K562 (cell line): ENCODE measurements at regions not wholly inside any gene's neighbourhood (a gene's known extent, or its start where the extent isn't known, plus 50 kb on each side); places are given as distances from the start of the nearest gene placed in this dataset.

Experiments used
- ATAC-seq: fragments of 200-7000 bp; cut with Tn5 transposase; 3 replicates; pipeline ENCODE4 v1.9.1; 2020; ENCODE audit warnings: moderate library complexity
- BruUV-seq: library from RNA; stranded (reverse); fragments of 400-500 nt; replicated peaks from 2 replicates; lab custom pipeline; 2021; lab: Mats Ljungman, UMichigan
- CTCF ChIA-PET: fragments of 300-600 bp; formaldehyde crosslinking; extraction: SDS; loops from one replicate; lab custom pipeline; 2021; ENCODE audit warnings: low intra/inter-chr PET ratio; lab: Yijun Ruan, JAX
- POLR2A ChIA-PET: fragments of 300-600, 350-650 bp; sonication (Branson Sonifier 250); formaldehyde crosslinking; extraction: SDS; loops from one replicate; lab custom pipeline; 2021; ENCODE audit warnings: antibody characterized with exemption, inconsistent platforms; lab: Yijun Ruan, JAX
- DNase-seq, 4 experiments: peaks; one replicate each; pipeline versions ENCODE4 v3.0.0 to v3.0.0-alpha.2; 2011 to 2018; ENCODE audit warnings: low spot score in 3 of 4, mixed read lengths in 3 of 4; ENCODE audit errors: extremely low read depth in 1 of 4
- FAIRE-seq: peaks from 2 replicates; lab custom pipeline; 2011; peaks lifted over from hg19 to GRCh38; lab: Jason Lieb, UNC
- H2AFZ ChIP-seq: 2 replicates; pipeline ENCODE4 v1.6.0; 2011; ENCODE audit warnings: low read depth, low read length, control low read depth, inconsistent platforms
- H3K27ac ChIP-seq: fragments of 200-600 bp; 3 replicates; pipeline ENCODE4 v1.8.0; 2011; ENCODE audit warnings: low read depth, mild to moderate bottlenecking, control low read depth, inconsistent platforms, low read length, moderate library complexity, mixed read lengths; ENCODE audit errors: extremely low read depth
- H3K27me3 ChIP-seq, 2 experiments: fragments of 300-600 bp in 1 of 2; 2 replicates in 1 of 2; 3 replicates in 1 of 2; pipeline versions ENCODE4 v1.6.0 to v1.8.0; 2011; ENCODE audit warnings: inconsistent platforms in 2 of 2, low read length in 2 of 2, mild to moderate bottlenecking in 1 of 2, mixed read lengths in 1 of 2, moderate library complexity in 1 of 2; ENCODE audit not compliant: control insufficient read depth in 2 of 2, insufficient read depth in 2 of 2
- H3K36me3 ChIP-seq: fragments of 300-600 bp; 3 replicates; pipeline ENCODE4 v1.8.0; 2011; ENCODE audit warnings: mild to moderate bottlenecking, low read length, inconsistent platforms; ENCODE audit not compliant: control insufficient read depth, insufficient read depth
- H3K4me1 ChIP-seq, 2 experiments: fragments of 200-600 bp in 1 of 2; replicated peaks in 1 of 2; 2 replicates in 1 of 2; 3 replicates in 1 of 2; pipeline versions ENCODE4 v1.5.1 to v1.8.0; 2011; ENCODE audit warnings: inconsistent platforms in 2 of 2, low read length in 2 of 2, mild to moderate bottlenecking in 1 of 2, mixed read lengths in 1 of 2, moderate library complexity in 1 of 2; ENCODE audit not compliant: control insufficient read depth in 2 of 2, insufficient read depth in 2 of 2
- H3K4me2 ChIP-seq: 2 replicates; pipeline ENCODE4 v1.6.1; 2011; ENCODE audit warnings: low read length, control low read depth, inconsistent platforms, mixed read lengths; ENCODE audit not compliant: insufficient read depth
- H3K4me3 ChIP-seq: fragments of 200-600 bp; sonication (generic), shearing (Covaris generic); 2 replicates; pipeline ENCODE4 v1.5.1; 2016; ENCODE audit warnings: control low read depth, inconsistent platforms
- H3K79me2 ChIP-seq: fragments of 200-600 bp; 3 replicates; pipeline ENCODE4 v1.8.0; 2011; ENCODE audit warnings: low read length, inconsistent platforms; ENCODE audit not compliant: control insufficient read depth, insufficient read depth
- H3K9ac ChIP-seq, 2 experiments: 2 replicates each; pipeline versions ENCODE4 v1.6.0 to v1.6.1; 2011; ENCODE audit warnings: low read depth in 2 of 2, low read length in 2 of 2, control low read depth in 1 of 2, inconsistent platforms in 1 of 2, mild to moderate bottlenecking in 1 of 2, mixed read lengths in 1 of 2; ENCODE audit not compliant: insufficient read depth in 1 of 2
- H3K9me1 ChIP-seq: one replicate; pipeline ENCODE4 v1.6.0; 2011; ENCODE audit warnings: inconsistent platforms, mild to moderate bottlenecking, low read length, moderate library complexity; ENCODE audit not compliant: control insufficient read depth, insufficient read depth
- H3K9me3 ChIP-seq: replicated peaks from 2 replicates; pipeline ENCODE4 v1.5.1; 2011; ENCODE audit warnings: low read depth, low read length, inconsistent platforms; ENCODE audit not compliant: control insufficient read depth, insufficient read depth
- H4K20me1 ChIP-seq: replicated peaks from 2 replicates; pipeline ENCODE4 v1.6.1; 2011; ENCODE audit warnings: low read length, inconsistent platforms, mixed read lengths; ENCODE audit not compliant: control insufficient read depth, insufficient read depth
- CTBP1 ChIP-seq: fragments of 450-650 bp; IDR thresholded peaks from 2 replicates; pipeline ENCODE4 v1.6.1; 2016; ENCODE audit warnings: borderline replicate concordance
- CTCFL ChIP-seq: IDR thresholded peaks from 2 replicates; pipeline ENCODE4 v1.6.1; 2011; ENCODE audit warnings: borderline replicate concordance, low read depth, mild to moderate bottlenecking, moderate library complexity, low read length; ENCODE audit not compliant: insufficient read depth, poor library complexity, severe bottlenecking
- FOXM1 ChIP-seq, 2 experiments: fragments of 450-650 bp in 1 of 2; sonication (generic) in 1 of 2; formaldehyde crosslinking in 1 of 2; IDR thresholded peaks; 2 replicates each; pipeline versions ENCODE4 v1.6.1 to v1.9.0; 2017 to 2022; ENCODE audit warnings: low read depth in 2 of 2, mild to moderate bottlenecking in 2 of 2, missing genetic modification reagents in 1 of 2, moderate library complexity in 1 of 2
- GATAD2B ChIP-seq: fragments of 450-650 bp; IDR thresholded peaks from 2 replicates; pipeline ENCODE4 v1.6.1; 2017; ENCODE audit warnings: mild to moderate bottlenecking, borderline replicate concordance
- HDAC6 ChIP-seq: IDR thresholded peaks from 2 replicates; pipeline ENCODE4 v1.6.1; 2012; ENCODE audit warnings: low read depth, mild to moderate bottlenecking, control low read depth, inconsistent platforms, low read length, moderate library complexity
- KLF1 ChIP-seq: fragments of 450-650 bp; IDR thresholded peaks from 2 replicates; pipeline ENCODE4 v1.6.1; 2016; ENCODE audit warnings: missing genetic modification characterization, missing compliant biosample characterization
- MAFG ChIP-seq: fragments of 450-650 bp; conservative IDR thresholded peaks from 2 replicates; pipeline ENCODE4 v1.6.1; 2016; ENCODE audit warnings: missing genetic modification characterization, missing compliant biosample characterization
- MAZ ChIP-seq, 2 experiments: fragments of 450-650 bp in 1 of 2; sonication (generic) in 1 of 2; formaldehyde crosslinking; IDR thresholded peaks in 1 of 2; conservative IDR thresholded peaks in 1 of 2; 2 replicates each; pipeline versions ENCODE4 v1.4.0 to v1.5.0; 2020; ENCODE audit warnings: mild to moderate bottlenecking in 1 of 2, missing genetic modification reagents in 1 of 2
- MTA1 ChIP-seq: fragments of 450-650 bp; IDR thresholded peaks from 2 replicates; pipeline ENCODE4 v1.6.1; 2017; ENCODE audit warnings: borderline replicate concordance
- PCBP1 ChIP-seq: fragments of 200-400 bp; formaldehyde crosslinking; IDR thresholded peaks from 2 replicates; pipeline ENCODE4 v1.6.1; 2018; ENCODE audit warnings: mild to moderate bottlenecking, low read depth, low read length; ENCODE audit not compliant: poor library complexity, severe bottlenecking
- PCBP2 ChIP-seq: fragments of 200-400 bp; formaldehyde crosslinking; IDR thresholded peaks from 2 replicates; pipeline ENCODE4 v1.6.1; 2018; ENCODE audit warnings: low read length, low read depth, mild to moderate bottlenecking, moderate library complexity; ENCODE audit not compliant: poor library complexity, severe bottlenecking
- RBM22 ChIP-seq: fragments of 200-400 bp; formaldehyde crosslinking; IDR thresholded peaks from 2 replicates; pipeline ENCODE4 v1.6.1; 2018; ENCODE audit warnings: low read length, low read depth; ENCODE audit not compliant: poor library complexity, severe bottlenecking
- SREBF2 ChIP-seq: sonication (generic); formaldehyde crosslinking; IDR thresholded peaks from 2 replicates; pipeline ENCODE4 v1.4.0; 2020; ENCODE audit warnings: mild to moderate bottlenecking, missing genetic modification reagents
- TCF7L2 ChIP-seq: fragments of 150-350 bp; IDR thresholded peaks from 2 replicates; pipeline ENCODE4 v1.6.1; 2016; ENCODE audit warnings: low read depth, mild to moderate bottlenecking, low read length, moderate library complexity
- TFAM ChIP-seq: fragments of 250-450 bp; sonication (Bioruptor Pico); conservative IDR thresholded peaks from 2 replicates; pipeline ENCODE4 v1.5.0; 2021; ENCODE audit warnings: mild to moderate bottlenecking, moderate library complexity
- THRAP3 ChIP-seq: fragments of 450-650 bp; IDR thresholded peaks from 2 replicates; pipeline ENCODE4 v1.6.1; 2016; ENCODE audit warnings: mild to moderate bottlenecking, inconsistent platforms, borderline replicate concordance
- ZNF280A ChIP-seq: fragments of 450-650 bp; IDR thresholded peaks from 2 replicates; pipeline ENCODE4 v1.6.1; 2018; ENCODE audit warnings: mild to moderate bottlenecking, low read depth; ENCODE audit not compliant: partially characterized antibody
- WGBS: fragments of 100-300 bp; shearing (Covaris generic); methylation state at CpG from one replicate; pipeline ENCODE4 v1.1.6; 2016; ENCODE audit warnings: low coverage, mixed read lengths; ENCODE audit not compliant: insufficient coverage; ENCODE audit errors: missing lambda C conversion rate; 5-methylcytosine and 5-hydroxymethylcytosine counted together
- in situ Hi-C: fragments of 300-500 bp; cut with MboI; formaldehyde crosslinking; loops from 4 replicates; pipeline ENCODE4 v1.15.0; 2018; ENCODE audit warnings: inconsistent platforms, mixed read lengths
- intact Hi-C: fragments of 100-400 bp; cut with micrococcal nuclease; formaldehyde crosslinking; loops from 2 replicates; pipeline ENCODE4 v1.14.2; 2022
- TF ChIP-seq, protein P1 (sequence below): fragments of 450-650 bp; formaldehyde crosslinking; IDR thresholded peaks from 2 replicates; pipeline ENCODE4 v1.4.0; 2022; ENCODE audit warnings: missing genetic modification characterization

DNA sequence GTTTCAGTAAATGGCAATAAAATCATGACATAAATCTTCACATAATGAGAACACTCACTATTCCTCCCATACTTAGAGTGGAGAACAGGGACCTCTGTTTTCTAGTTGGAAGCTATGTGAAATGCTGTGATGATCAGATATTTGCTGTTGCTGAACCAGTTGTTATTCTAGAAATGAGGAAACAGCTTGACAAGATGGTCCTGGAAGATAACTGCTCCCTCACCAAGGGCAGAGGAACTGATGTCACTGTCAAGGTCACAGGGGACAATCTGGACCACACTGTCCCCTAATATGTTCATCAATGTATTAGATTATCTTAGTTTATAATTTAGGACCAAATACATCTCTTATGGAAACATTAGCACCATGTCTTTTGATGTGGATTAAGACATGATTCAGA is 1173.3 kb downstream of the PCDH17 start (continued):
- TF ChIP-seq RBM22 (no peak), SREBF2 (CRISPR knock-in tag) (no peak), TFAM (no peak), TCF7L2 (no peak)

GRCh38 chr13:58806401-58806800 is 1174.9 kb downstream of the PCDH17 start:
- intact Hi-C loops (no loop called here), in situ Hi-C loops (no loop called here)
- Histone ChIP-seq H2AFZ (no peak overlapping the region), H3K9me1 (no peaks in the 10 kb centered on the region), H3K27me3 (no peaks in the 10 kb centered on the region), H3K27ac (no peak overlapping the region), H3K9me3 (no peaks in the 10 kb centered on the region), H4K20me1 (no peaks in the 10 kb centered on the region), H3K9ac (no peak overlapping the region), H3K79me2 (no peaks in the 10 kb centered on the region), H3K4me3 (no peak overlapping the region), H3K4me2 (no peak overlapping the region), H3K36me3 (no peaks in the 10 kb centered on the region), H3K4me1 (no peaks in the 10 kb centered on the region)
- DNase-seq (no peak), ATAC-seq (no peak), FAIRE-seq (no peak)
- CTCF ChIA-PET: no interaction called here
- 0% methylated on average over 2 of the region's 2 CpGs for WGBS
- BruUV-seq: no TSS peak
- POLR2A ChIA-PET: no interaction called here
- no peak for TF ChIP-seq MTA1
- no peak for TF ChIP-seq KLF1 (tag)
- TF ChIP-seq GATAD2B: no peak
- no peak for TF ChIP-seq MAZ (CRISPR knock-in tag; conservative IDR thresholded peaks at IDR 0.05 in 1 of 2, IDR thresholded peaks at IDR 0.05 in 1 of 2)
- no peak for TF ChIP-seq HDAC6
- TF ChIP-seq FOXM1 (IDR thresholded peaks at IDR 0.05; ENCODE audit: low read depth): no peak
- no peak for TF ChIP-seq FOXM1 (CRISPR knock-in tag; IDR thresholded peaks at IDR 0.05; ENCODE audit: low read depth)
- no peak for TF ChIP-seq TFAM
- TF ChIP-seq, protein P1, sequence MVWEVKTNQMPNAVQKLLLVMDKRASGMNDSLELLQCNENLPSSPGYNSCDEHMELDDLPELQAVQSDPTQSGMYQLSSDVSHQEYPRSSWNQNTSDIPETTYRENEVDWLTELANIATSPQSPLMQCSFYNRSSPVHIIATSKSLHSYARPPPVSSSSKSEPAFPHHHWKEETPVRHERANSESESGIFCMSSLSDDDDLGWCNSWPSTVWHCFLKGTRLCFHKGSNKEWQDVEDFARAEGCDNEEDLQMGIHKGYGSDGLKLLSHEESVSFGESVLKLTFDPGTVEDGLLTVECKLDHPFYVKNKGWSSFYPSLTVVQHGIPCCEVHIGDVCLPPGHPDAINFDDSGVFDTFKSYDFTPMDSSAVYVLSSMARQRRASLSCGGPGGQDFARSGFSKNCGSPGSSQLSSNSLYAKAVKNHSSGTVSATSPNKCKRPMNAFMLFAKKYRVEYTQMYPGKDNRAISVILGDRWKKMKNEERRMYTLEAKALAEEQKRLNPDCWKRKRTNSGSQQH (CRISPR knock-in tag): no peak
- TF ChIP-seq CTCFL: no peak
- no peak for TF ChIP-seq PCBP1
- TF ChIP-seq MAFG (tag): no peak
- TF ChIP-seq ZNF280A: no peak
- TF ChIP-seq PCBP2: no peak
- no peak for TF ChIP-seq CTBP1
- no peak for TF ChIP-seq THRAP3
